ENCODE measurements at regions not wholly inside any gene's neighbourhood (a gene's known extent, or its start where the extent isn't known, plus 50 kb on each side); places are given as distances from the start of the nearest gene placed in this dataset.
"Not testable (repeated sequence)": the region's sequence is repeated elsewhere in the genome, so short reads cannot be mapped to it uniquely, and the experiment has no call there.

DNA sequence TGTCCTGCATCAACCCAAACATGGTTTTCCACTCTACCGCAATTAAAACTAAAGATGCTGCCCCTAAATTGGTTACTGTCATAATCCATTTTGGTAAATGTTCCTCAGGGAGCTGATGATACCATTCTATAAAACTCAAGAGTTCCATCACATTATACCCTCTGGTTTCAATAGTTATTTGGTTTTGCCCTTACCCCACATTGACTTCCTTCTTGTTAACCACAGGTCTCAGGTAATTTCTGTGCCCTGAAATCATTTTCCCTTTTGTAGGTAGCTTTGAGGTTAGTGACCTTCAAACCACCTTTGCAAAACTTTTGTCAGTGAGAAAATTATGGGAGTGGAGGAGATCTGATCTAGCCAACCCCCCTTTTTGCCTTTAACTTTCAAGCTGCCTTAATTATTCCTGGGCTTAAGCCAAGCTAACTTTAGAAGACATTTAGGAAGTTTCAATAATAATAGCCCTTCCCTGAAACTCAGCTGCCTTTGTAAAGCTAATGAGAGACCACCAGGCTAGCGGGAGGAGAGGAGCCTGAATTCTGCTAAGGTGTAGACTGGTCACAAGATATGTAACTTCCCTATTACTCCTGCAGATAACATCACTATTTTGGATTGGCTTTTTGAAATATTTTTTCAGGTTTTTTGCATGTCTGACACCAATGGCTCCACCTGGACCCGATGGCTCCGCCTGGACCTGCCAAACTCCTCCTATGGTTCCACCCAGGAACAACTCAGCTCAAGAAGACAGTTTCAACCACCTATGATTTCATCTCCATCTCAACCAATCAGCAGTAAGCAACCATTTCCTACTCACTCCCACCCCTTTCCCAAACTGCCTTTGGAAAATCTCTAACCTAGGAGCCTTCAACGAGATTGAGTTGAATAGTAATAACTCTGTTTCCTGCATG, 224.9 kb downstream of the HS3ST3B1 start:
- no peak overlapping the region for H3K27ac ChIP-seq (ENCODE audit: low read length)
- H3K4me1 ChIP-seq (ENCODE audit: control insufficient read depth in 1 of 2, insufficient read depth in 2 of 2, low read length in 2 of 2), result no peaks in the 10 kb centered on the region

DNA sequence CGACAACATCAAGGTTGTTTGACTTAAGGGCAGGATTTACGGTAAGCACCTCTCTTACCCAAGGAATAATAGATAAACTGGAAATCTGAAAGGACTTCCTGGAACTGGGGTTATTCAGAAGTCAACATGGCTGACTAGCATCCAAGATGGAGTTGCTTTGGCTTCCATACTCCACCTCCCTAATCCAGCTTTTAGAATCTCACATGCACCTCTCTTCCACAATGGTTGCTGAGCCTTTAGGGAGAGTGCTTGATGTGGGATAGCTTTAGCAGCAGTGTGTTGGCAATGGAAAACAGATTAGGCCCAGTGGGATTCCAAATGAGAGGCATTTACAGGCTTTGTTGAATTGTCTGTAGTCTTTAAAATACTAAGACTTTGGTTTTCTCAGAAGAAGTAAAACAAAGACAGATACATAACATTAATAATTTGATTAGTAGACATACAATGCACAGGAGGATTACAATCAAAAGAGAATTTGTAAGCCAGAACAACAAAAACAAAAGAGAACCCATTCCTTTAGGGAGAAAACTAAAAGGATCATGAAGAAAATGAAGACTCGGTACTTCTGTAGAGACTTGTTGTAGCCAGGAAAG, 222.0 kb downstream of the HS3ST3B1 start:
- no peaks in the 10 kb centered on the region for H3K36me3 ChIP-seq (ENCODE audit: control insufficient read depth in 1 of 2, insufficient read depth in 2 of 2, low read length in 2 of 2)
- no peaks in the 10 kb centered on the region for H3K27me3 ChIP-seq (ENCODE audit: low read depth, low read length)
- H3K27ac ChIP-seq (ENCODE audit: low read length), result no peak overlapping the region
- H3K4me3 ChIP-seq (ENCODE audit: low read depth in 1 of 2, low read length in 2 of 2), result no peak overlapping the region
- no peaks in the 10 kb centered on the region for H3K9me3 ChIP-seq (ENCODE audit: control insufficient read depth in 1 of 2, low read length in 2 of 2)
- no peaks in the 10 kb centered on the region for H3K4me1 ChIP-seq (ENCODE audit: control insufficient read depth in 1 of 2, insufficient read depth in 2 of 2, low read length in 2 of 2)

More for the DNA sequence above, 224.9 kb downstream of the HS3ST3B1 start:
- H3K27me3 ChIP-seq (ENCODE audit: low read depth, low read length), result no peaks in the 10 kb centered on the region
- H3K36me3 ChIP-seq (ENCODE audit: control insufficient read depth in 1 of 2, insufficient read depth in 2 of 2, low read length in 2 of 2), result no peaks in the 10 kb centered on the region
- H3K4me3 ChIP-seq (ENCODE audit: low read depth in 1 of 2, low read length in 2 of 2), result no peak overlapping the region
- H3K9me3 ChIP-seq (ENCODE audit: control insufficient read depth in 1 of 2, low read length in 2 of 2), result no peaks in the 10 kb centered on the region

DNA sequence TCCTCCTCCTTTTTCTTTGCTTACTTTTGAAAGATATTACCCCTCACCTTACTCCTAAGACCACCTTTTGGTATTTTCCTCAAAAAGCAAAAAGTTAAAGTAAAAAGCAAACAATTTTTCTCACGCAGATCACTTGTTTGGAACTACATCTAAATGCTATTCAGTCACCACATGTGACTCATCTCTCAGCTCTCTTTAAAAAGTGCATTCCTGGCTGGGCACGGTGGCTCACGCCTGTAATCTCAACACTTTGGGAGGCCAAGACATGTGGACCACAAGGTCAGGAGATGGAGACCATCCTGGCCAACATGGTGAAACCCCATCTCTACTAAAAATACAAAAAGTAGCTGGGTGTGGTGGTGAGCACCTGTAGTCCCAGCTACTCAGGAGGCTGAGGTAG, 218.0 kb downstream of the HS3ST3B1 start:
- not testable (repeated sequence) for H3K9me3 ChIP-seq (ENCODE audit: control insufficient read depth in 1 of 2, low read length in 2 of 2); H3K36me3 ChIP-seq (ENCODE audit: control insufficient read depth in 1 of 2, insufficient read depth in 2 of 2, low read length in 2 of 2); H3K27me3 ChIP-seq (ENCODE audit: low read depth, low read length); H3K4me1 ChIP-seq (ENCODE audit: control insufficient read depth in 1 of 2, insufficient read depth in 2 of 2, low read length in 2 of 2); H3K4me3 ChIP-seq (ENCODE audit: low read depth in 1 of 2, low read length in 2 of 2); H3K27ac ChIP-seq (ENCODE audit: low read length)

DNA sequence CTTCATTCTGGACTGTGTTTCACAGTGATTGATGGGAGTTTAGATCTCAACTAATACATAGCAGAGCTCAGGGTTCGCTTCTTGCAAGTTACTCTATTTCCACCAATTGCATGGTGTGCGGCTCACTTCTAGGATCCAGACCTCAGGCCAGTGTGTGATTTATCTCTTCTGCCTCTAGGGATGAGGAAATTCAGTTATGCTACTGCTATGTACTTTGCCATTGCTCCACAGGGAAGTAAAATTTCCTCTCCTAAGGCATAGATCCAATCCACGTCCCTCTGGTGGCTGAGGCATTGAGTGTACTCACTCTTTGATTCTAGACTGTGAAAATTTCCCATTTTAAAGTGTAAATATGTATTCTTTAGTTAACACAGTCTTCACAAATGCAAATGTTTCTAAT, 214.1 kb downstream of the HS3ST3B1 start:
- H3K27me3 ChIP-seq (ENCODE audit: low read depth, low read length), result no peaks in the 10 kb centered on the region
- H3K9me3 ChIP-seq (ENCODE audit: control insufficient read depth in 1 of 2, low read length in 2 of 2), result no peaks in the 10 kb centered on the region
- H3K27ac ChIP-seq (ENCODE audit: low read length), result no peak overlapping the region
- H3K36me3 ChIP-seq (ENCODE audit: control insufficient read depth in 1 of 2, insufficient read depth in 2 of 2, low read length in 2 of 2), result no peaks in the 10 kb centered on the region
- H3K4me3 ChIP-seq (ENCODE audit: low read depth in 1 of 2, low read length in 2 of 2), result no peak overlapping the region
- no peaks in the 10 kb centered on the region for H3K4me1 ChIP-seq (ENCODE audit: control insufficient read depth in 1 of 2, insufficient read depth in 2 of 2, low read length in 2 of 2)

DNA sequence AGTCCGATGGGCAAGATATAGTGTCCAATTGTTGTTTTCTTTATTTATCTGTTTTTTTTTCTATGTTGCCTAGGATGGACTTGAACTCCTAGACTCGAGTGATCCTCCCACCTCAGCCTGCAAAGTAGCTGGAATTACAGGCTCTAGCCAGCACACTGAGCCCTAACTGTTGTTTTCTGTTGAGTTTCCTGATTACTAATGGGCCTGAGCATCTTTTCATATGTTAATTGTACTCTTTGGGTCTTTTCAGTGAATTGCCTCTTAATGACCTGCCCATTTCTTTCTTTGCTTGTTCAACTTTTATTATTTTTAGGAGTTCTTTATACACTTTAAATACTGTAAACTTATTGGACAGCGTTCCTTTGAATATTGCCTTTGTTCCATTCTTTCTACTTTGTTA, 213.0 kb downstream of the HS3ST3B1 start:
- Histone ChIP-seq H3K9me3 (ENCODE audit: control insufficient read depth in 1 of 2, low read length in 2 of 2) (peaks cover 0 to under 1% of the 10 kb centered on the region in 2 donors), H3K27ac (ENCODE audit: low read length) (no peak overlapping the region), H3K4me3 (ENCODE audit: low read depth in 1 of 2, low read length in 2 of 2) (no peak overlapping the region), H3K4me1 (ENCODE audit: control insufficient read depth in 1 of 2, insufficient read depth in 2 of 2, low read length in 2 of 2) (no peaks in the 10 kb centered on the region), H3K36me3 (ENCODE audit: control insufficient read depth in 1 of 2, insufficient read depth in 2 of 2, low read length in 2 of 2) (no peaks in the 10 kb centered on the region), H3K27me3 (ENCODE audit: low read depth, low read length) (no peaks in the 10 kb centered on the region)

DNA sequence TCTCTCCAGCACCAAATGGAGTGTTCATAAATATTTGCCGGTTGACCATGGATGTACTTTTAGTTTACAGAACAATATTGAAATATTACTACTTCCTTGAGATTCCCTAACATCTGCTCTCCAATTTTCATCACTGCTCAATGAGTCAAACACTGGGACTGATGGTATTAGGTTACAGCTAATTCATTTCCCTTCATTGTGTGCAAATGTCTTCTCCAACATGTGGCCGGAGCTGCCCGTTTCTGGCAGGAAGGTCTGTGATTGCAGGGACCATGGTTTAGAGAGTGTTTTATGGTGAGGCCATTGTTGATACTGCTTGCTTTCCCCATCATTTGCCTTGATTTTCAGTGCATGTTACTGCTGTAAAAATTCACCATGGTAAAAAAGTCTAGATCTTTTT, 209.3 kb downstream of the HS3ST3B1 start:
- Histone ChIP-seq H3K36me3 (ENCODE audit: control insufficient read depth in 1 of 2, insufficient read depth in 2 of 2, low read length in 2 of 2) (no peaks in the 10 kb centered on the region), H3K27ac (ENCODE audit: low read length) (no peak overlapping the region), H3K4me1 (ENCODE audit: control insufficient read depth in 1 of 2, insufficient read depth in 2 of 2, low read length in 2 of 2) (no peaks in the 10 kb centered on the region), H3K4me3 (ENCODE audit: low read depth in 1 of 2, low read length in 2 of 2) (no peak overlapping the region), H3K9me3 (ENCODE audit: control insufficient read depth in 1 of 2, low read length in 2 of 2) (peaks cover 0 to 7% of the 10 kb centered on the region in 2 donors), H3K27me3 (ENCODE audit: low read depth, low read length) (no peaks in the 10 kb centered on the region)

DNA sequence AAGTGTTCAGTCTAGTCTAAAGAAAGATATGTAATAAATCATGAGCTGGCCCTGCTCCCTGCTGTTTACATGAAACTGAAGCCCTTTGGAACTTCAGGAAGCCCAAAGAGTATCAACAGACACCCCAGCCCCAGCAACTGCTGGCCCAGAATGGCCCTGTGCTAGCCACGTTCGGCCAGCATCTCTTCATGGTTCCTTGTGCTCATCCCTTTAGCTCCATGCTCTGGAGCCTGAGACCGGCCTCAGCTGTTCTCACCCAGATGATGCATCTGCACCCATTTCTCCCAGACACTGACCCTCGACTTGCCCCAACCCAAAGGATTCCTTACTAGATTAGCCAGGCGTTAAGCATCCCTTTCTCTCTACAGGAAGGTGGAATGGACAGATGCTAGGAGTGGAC, 207.3 kb downstream of the HS3ST3B1 start:
- Histone ChIP-seq H3K9me3 (ENCODE audit: control insufficient read depth in 1 of 2, low read length in 2 of 2) (peaks cover 0 to 7% of the 10 kb centered on the region in 2 donors), H3K4me3 (ENCODE audit: low read depth in 1 of 2, low read length in 2 of 2) (no peak overlapping the region), H3K27ac (ENCODE audit: low read length) (no peak overlapping the region), H3K36me3 (ENCODE audit: control insufficient read depth in 1 of 2, insufficient read depth in 2 of 2, low read length in 2 of 2) (no peaks in the 10 kb centered on the region), H3K27me3 (ENCODE audit: low read depth, low read length) (no peaks in the 10 kb centered on the region), H3K4me1 (ENCODE audit: control insufficient read depth in 1 of 2, insufficient read depth in 2 of 2, low read length in 2 of 2) (no peaks in the 10 kb centered on the region)

DNA sequence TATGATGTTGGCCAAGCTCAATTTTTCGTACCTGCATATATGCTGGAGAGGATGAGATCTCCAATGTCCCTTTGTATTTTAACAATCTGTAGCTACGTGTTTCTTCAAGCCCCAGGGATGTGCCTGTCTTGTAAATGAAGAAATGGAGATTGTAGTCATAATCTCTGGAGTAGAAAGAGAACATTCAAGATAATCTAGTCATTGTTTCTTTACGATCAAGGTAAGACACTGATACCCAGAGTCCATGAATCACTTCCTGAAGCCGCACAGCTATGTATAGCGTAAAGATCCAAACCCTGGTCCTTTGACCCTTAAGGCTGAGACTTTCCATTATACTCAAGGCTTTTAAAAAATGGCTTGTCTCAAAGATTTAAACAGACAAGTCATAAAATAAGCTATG, 205.5 kb downstream of the HS3ST3B1 start:
- no peak overlapping the region for H3K4me3 ChIP-seq (ENCODE audit: low read depth in 1 of 2, low read length in 2 of 2)
- H3K36me3 ChIP-seq (ENCODE audit: control insufficient read depth in 1 of 2, insufficient read depth in 2 of 2, low read length in 2 of 2), result no peaks in the 10 kb centered on the region
- H3K4me1 ChIP-seq (ENCODE audit: control insufficient read depth in 1 of 2, insufficient read depth in 2 of 2, low read length in 2 of 2), result no peaks in the 10 kb centered on the region
- peaks cover 0 to 7% of the 10 kb centered on the region in 2 donors for H3K9me3 ChIP-seq (ENCODE audit: control insufficient read depth in 1 of 2, low read length in 2 of 2)
- H3K27me3 ChIP-seq (ENCODE audit: low read depth, low read length), result no peaks in the 10 kb centered on the region
- no peak overlapping the region for H3K27ac ChIP-seq (ENCODE audit: low read length)

DNA sequence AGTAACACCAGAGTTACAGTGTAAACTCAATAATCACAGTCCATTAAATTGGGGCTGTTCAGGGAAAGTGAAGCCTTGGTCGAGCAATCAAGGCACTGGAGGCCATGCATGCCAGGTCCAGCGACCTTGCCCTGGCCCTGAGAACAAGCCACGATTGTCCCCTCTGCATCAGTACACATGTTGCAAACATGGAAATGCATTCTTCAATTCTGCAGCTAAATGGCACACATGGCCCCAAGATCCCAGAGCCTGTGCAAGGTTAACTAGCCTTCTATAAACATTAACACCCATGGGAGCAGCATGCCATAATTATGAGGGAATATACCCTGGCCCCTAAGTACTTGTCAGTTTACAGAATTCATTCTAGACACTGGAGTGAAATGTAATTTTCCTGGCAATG, 204.7 kb downstream of the HS3ST3B1 start:
- H3K27me3 ChIP-seq (ENCODE audit: low read depth, low read length), result no peaks in the 10 kb centered on the region
- no peak overlapping the region for H3K27ac ChIP-seq (ENCODE audit: low read length)
- H3K36me3 ChIP-seq (ENCODE audit: control insufficient read depth in 1 of 2, insufficient read depth in 2 of 2, low read length in 2 of 2), result no peaks in the 10 kb centered on the region
- peaks cover 0 to 7% of the 10 kb centered on the region in 2 donors for H3K9me3 ChIP-seq (ENCODE audit: control insufficient read depth in 1 of 2, low read length in 2 of 2)
- H3K4me3 ChIP-seq (ENCODE audit: low read depth in 1 of 2, low read length in 2 of 2), result no peak overlapping the region
- H3K4me1 ChIP-seq (ENCODE audit: control insufficient read depth in 1 of 2, insufficient read depth in 2 of 2, low read length in 2 of 2), result no peaks in the 10 kb centered on the region

DNA sequence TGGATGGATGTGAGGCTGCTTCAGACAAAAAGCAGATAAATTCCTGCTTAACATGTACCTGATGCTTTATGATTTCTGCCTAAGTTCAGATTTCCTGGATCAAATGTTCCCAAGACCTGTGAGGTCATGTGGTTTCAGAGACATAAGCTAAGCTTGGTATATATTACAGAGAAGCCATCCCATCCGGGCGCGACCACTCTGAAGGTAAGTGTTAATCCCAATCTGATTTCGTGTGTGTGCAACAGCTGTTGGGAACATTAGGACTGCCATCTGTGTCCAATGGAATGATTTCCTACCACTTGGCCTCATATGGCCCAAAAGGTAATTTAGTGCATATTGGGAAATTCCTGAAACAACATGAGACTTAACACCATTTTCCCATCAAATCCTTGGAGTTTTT, 199.1 kb downstream of the HS3ST3B1 start:
- no peak overlapping the region for H3K4me3 ChIP-seq (ENCODE audit: low read depth in 1 of 2, low read length in 2 of 2)
- H3K9me3 ChIP-seq (ENCODE audit: control insufficient read depth in 1 of 2, low read length in 2 of 2), result peaks cover 0 to 7% of the 10 kb centered on the region in 2 donors
- no peak overlapping the region for H3K27ac ChIP-seq (ENCODE audit: low read length)
- no peaks in the 10 kb centered on the region for H3K4me1 ChIP-seq (ENCODE audit: control insufficient read depth in 1 of 2, insufficient read depth in 2 of 2, low read length in 2 of 2)
- no peaks in the 10 kb centered on the region for H3K27me3 ChIP-seq (ENCODE audit: low read depth, low read length)
- no peaks in the 10 kb centered on the region for H3K36me3 ChIP-seq (ENCODE audit: control insufficient read depth in 1 of 2, insufficient read depth in 2 of 2, low read length in 2 of 2)

DNA sequence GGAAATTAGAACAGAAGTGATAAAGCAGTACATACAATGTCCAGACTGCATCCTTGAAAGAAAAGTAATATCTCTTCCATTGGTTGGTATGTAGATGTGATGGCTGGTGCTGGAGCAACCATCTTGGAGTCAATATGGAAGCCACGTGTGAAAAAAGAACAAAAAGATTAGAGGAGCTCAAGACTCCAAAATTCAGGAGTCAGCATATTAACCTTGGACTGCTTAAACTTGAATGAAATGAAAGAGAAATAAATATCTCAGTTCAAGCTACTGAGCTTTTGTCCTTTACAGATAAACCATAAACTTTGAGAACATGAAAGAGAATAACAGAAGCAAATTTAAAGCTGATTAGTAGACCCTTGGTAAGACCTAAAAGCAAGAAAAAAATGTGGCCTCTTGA, 197.9 kb downstream of the HS3ST3B1 start:
- H3K36me3 ChIP-seq (ENCODE audit: control insufficient read depth in 1 of 2, insufficient read depth in 2 of 2, low read length in 2 of 2), result no peaks in the 10 kb centered on the region
- H3K4me1 ChIP-seq (ENCODE audit: control insufficient read depth in 1 of 2, insufficient read depth in 2 of 2, low read length in 2 of 2), result no peaks in the 10 kb centered on the region
- no peaks in the 10 kb centered on the region for H3K27me3 ChIP-seq (ENCODE audit: low read depth, low read length)
- no peak overlapping the region for H3K27ac ChIP-seq (ENCODE audit: low read length)
- peaks cover 0 to 10% of the 10 kb centered on the region in 2 donors for H3K9me3 ChIP-seq (ENCODE audit: control insufficient read depth in 1 of 2, low read length in 2 of 2)
- no peak overlapping the region for H3K4me3 ChIP-seq (ENCODE audit: low read depth in 1 of 2, low read length in 2 of 2)
